Choroid plexus epithelial cell (primary cell): ENCODE measurements at regions not wholly inside any gene's neighbourhood (a gene's known extent, or its start where the extent isn't known, plus 50 kb on each side); places are given as distances from the start of the nearest gene placed in this dataset.

Experiments used
- DNase-seq: peaks from one replicate; pipeline ENCODE4 v3.0.0-alpha.2; 2010; ENCODE audit warnings: low read depth
- H3K4me3 ChIP-seq: 2 replicates; pipeline ENCODE4 v1.5.1; 2011; ENCODE audit warnings: low read depth, mild to moderate bottlenecking, control low read depth, low read length, moderate library complexity
- TF ChIP-seq, protein P1 (sequence below): conservative IDR thresholded peaks from 2 replicates; pipeline ENCODE4 v1.5.1; 2011; ENCODE audit warnings: low read depth, mild to moderate bottlenecking, control low read depth, inconsistent platforms, low read length, moderate library complexity

GRCh38 chr1:240021709-240022108 lies 70.0 kb upstream of the FMN2 start:
- no peak overlapping the region for H3K4me3 ChIP-seq
- no peak for DNase-seq
- TF ChIP-seq, protein P1, sequence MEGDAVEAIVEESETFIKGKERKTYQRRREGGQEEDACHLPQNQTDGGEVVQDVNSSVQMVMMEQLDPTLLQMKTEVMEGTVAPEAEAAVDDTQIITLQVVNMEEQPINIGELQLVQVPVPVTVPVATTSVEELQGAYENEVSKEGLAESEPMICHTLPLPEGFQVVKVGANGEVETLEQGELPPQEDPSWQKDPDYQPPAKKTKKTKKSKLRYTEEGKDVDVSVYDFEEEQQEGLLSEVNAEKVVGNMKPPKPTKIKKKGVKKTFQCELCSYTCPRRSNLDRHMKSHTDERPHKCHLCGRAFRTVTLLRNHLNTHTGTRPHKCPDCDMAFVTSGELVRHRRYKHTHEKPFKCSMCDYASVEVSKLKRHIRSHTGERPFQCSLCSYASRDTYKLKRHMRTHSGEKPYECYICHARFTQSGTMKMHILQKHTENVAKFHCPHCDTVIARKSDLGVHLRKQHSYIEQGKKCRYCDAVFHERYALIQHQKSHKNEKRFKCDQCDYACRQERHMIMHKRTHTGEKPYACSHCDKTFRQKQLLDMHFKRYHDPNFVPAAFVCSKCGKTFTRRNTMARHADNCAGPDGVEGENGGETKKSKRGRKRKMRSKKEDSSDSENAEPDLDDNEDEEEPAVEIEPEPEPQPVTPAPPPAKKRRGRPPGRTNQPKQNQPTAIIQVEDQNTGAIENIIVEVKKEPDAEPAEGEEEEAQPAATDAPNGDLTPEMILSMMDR = no peak

GRCh38 chr1:240027059-240027462 lies 64.6 kb upstream of the FMN2 start:
- DNase-seq = peak; percentile 72
- no peak overlapping the region for H3K4me3 ChIP-seq
- TF ChIP-seq, protein P1 = peak; percentile 99

DNA sequence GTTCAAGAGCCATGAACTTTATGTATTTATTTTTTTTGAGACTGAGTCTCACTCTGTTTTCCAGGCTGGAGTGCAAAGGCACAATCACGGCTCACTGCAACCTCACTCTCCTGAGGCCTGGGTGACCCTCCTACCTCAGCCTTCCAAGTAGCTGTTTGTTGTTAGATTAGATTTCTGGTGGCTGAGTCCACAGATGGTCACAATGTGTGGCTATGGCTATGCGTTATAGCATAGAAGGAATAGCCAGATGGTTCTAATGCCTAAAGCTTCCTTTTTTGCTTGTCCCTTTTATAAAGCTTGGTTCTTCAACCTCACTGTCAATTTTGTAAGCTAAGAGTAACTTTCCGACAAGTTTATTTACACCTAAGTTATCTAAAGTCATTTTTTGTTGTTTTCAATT lies 62.3 kb upstream of the FMN2 start:
- TF ChIP-seq, protein P1 = no peak
- H3K4me3 ChIP-seq = no peak overlapping the region
- peak; percentile 19 for DNase-seq

DNA sequence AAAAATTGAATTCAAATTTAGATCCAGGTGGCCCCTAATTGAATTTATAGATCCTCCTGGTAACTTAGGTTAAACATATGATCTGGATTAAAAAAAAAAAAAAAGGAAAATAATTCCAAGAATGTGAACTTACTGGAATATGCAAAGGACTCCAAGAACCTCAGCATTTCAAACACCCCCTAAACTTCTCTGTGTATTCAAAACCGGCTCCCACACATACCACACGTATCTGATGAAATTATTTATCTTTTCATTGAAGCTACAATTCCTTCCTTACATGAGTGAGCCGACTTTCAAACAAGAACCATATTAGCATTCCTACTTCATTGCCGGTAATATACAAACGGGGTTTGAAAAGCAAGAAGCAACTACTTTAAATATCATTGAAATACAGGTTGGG lies 61.4 kb upstream of the FMN2 start:
- DNase-seq = peak; percentile 47
- H3K4me3 ChIP-seq = no peak overlapping the region
- TF ChIP-seq, protein P1 = no peak

DNA sequence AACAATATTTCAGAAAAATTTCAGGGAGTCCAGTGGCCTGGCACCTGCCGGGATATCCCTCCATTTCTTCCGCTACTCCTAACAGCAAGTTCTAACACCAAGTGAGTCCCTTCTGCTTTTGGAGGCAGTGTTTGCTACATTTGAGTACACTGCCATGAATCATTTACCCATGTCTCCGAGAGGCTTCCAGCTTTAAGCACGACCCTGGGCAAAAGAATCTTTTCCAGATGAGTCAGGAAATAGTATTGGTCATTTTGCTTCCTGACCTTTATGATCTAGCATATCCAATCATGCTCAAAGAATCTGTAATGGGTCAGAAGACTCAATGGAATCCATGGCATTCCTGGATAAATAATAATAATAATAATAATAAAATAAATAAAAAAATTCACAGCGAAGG lies 60.7 kb upstream of the FMN2 start:
- TF ChIP-seq, protein P1 = peak; percentile 6
- no peak overlapping the region for H3K4me3 ChIP-seq
- peak; percentile 95 for DNase-seq

DNA sequence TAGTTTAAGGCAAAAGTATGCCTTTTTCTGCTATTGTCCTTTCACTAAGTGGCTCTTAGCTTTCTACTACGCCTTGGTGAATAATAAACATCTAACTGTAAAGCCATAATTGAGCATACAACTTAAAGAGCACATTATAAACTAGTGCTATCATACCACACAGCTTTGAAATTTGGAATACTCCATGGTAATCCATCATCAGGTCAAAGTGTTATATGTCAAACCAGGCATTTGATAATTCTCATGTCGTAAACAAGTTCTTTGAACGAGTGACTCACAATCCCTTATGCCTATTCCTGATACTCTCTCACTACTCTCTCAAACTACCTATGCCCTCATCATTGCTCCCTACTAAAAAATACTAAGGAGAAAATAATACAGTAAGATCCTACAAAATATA lies 60.3 kb upstream of the FMN2 start:
- TF ChIP-seq, protein P1 = no peak
- peak; percentile 69 for DNase-seq

DNA sequence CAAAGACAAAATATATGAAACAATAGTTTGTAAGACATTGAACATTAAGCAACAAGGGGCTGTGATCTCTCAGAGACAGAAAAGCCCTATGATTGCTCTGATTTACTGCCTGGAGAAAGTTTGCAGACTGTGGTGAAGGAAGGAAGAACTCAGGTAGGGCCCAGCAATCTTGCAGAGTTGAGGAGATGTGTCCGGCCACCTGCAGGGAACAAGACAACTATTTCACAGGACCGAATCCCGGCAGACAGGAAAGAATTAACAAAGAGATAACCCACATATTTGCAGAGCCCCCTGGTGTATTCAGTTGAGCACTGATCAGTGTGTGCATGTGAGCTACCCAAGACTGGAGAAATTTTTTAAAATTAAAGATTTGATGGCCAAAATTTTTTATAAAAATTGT lies 58.3 kb upstream of the FMN2 start:
- no peak for DNase-seq
- TF ChIP-seq, protein P1 = no peak
- no peak overlapping the region for H3K4me3 ChIP-seq

More for the DNA sequence above, 60.3 kb upstream of the FMN2 start:
- no peak overlapping the region for H3K4me3 ChIP-seq
